ENCODE measurements at regions not wholly inside any gene's neighbourhood (a gene's known extent, or its start where the extent isn't known, plus 50 kb on each side); places are given as distances from the start of the nearest gene placed in this dataset.

DNA sequence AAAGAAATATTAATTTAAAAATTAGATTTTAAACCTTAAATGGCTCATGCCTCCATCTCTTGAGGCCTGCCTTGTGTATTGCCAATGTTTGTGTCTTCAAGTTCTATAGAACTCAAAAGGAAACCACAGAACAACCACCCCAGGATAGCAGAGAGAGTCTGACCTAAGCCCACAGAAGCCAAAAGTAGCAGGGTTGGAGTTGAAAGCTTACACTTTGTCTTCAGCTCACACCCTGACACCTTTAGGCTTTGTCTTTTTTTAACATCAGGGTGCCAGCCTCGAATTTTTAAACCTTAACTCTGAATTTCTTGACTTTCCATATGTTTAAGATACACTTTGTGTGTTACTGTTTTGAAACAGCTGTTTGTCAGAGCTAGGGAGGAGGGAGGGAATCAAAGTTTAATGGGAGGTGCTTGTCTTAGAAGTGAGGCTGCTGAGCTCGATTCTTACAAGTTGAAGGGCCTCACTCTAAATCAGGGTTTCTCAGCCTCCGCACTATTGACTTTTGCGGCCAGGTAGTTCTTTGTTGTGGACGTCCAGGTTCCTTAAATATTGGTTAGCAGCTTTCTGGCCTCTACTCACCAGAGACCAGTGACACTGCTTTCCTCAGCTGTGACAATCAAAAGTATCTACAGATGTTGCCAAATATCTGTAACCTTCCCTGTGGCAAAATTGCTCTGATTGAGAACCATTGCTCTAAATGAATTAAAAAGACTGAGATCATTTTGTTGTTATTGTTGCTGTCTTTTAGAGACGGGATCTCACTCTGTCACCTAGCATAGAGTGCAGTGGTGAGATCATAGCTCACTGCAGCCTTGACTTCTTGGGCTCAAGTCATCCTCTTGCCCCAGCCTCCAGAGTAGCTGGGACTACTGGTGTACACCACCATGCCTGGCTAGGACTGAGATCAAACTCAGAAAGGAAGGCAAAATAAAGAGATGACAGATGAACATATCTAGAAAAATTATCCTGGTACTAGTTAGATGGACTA is 139.2 kb upstream of the EOMES start:
- DNase-seq (ENCODE audit: low read depth), result no peak

DNA sequence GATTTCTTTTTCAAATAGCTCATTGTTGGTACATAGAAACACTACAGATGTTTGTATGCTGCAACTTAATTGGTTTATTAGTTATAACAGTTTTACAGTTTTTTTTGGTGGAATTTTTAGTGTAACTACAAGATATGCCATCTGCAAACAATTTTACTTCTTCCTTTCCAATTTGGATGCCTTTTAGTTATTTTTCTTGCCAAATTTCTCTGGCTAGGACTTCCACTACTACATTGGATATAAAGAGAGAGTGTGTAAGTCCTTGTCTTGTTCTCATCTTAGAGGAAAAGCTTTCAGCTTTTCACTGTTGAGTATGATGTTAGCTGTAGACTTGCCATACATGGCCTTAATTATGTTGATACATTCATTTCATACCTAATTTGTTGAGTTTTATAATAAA is 143.6 kb upstream of the EOMES start:
- no peak for DNase-seq (ENCODE audit: low read depth)

DNA sequence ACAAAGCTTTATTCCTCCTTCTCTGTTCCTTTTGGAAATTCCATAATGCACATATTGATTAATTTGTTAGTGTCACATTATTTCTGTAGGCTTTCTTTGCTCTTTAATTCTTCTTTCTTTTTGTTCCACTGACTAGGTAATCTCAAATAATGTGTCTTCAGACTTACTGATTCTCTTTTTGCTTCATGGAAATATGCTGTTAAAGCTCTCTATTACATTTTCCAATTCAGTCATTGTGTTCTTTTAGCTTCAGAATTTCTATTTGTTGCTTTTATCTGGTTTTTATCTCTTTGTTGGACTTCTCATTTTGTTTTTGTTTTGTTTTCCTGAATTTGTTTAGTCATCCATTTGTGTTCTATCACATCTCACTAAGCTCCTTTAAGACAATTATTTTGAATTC is 147.0 kb upstream of the EOMES start:
- no peak for DNase-seq (ENCODE audit: low read depth)

DNA sequence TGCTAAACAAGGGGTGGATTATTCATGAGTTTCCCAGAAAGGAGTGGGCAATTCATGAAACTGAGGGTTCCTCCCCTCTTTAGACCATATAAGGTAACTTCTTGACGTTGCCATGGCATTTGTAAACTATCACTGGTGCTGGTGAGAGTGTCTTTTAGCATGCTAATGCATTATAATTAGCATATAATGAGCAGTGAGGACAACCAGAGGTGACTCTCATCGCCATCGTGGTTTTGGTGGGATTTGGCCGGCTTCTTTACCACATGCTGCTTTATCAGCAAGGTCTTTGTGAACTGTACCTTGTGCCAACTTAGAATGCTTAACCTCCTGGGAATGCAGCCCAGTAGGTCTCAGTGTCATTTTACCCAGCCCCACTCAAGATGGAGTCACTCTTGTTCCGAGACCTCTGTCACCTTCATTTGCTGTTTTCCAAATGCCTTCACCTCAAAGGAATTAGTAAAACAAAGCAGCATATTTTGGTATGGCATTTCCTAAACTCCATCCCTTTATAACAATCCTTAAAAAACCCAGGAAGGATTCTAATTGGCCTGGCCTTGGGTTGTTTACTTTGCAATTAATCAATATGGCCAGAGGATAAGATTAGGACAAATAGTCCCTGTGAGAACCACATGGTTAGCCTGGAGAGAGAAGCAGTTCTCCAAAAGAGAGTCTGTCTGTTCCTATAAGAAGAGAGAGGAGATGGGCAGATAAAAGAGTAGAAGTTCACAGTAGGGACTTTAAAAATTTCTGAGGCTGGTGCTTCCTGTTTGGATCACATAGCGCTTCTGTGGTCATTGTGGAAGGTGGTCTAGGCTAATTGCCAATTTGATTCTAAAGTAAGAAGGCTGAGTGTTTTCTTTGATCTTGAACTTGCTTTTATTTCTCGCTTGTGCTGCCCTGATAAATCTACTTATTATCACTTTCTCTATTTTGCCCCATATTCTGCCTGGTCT is 155.2 kb upstream of the EOMES start:
- DNase-seq (ENCODE audit: low read depth), result no peak

DNA sequence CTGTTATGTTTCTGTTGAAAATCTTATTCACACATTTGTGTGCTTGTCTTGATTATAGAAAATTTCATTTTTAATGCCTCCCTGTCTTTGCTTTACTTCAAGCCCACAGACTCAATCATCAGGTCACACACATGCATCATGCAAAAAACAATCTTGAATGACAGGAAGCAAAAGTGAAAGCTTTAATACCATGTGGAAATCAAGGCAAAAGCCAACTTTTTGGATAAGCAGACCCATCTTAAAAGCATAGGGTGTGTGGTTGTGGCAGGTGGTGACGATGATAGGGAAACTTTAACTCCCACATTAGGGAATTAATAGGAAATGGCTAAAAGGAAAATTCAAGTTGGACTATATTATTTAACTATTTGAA is 155.9 kb upstream of the EOMES start:
- no peak for DNase-seq (ENCODE audit: low read depth)

DNA sequence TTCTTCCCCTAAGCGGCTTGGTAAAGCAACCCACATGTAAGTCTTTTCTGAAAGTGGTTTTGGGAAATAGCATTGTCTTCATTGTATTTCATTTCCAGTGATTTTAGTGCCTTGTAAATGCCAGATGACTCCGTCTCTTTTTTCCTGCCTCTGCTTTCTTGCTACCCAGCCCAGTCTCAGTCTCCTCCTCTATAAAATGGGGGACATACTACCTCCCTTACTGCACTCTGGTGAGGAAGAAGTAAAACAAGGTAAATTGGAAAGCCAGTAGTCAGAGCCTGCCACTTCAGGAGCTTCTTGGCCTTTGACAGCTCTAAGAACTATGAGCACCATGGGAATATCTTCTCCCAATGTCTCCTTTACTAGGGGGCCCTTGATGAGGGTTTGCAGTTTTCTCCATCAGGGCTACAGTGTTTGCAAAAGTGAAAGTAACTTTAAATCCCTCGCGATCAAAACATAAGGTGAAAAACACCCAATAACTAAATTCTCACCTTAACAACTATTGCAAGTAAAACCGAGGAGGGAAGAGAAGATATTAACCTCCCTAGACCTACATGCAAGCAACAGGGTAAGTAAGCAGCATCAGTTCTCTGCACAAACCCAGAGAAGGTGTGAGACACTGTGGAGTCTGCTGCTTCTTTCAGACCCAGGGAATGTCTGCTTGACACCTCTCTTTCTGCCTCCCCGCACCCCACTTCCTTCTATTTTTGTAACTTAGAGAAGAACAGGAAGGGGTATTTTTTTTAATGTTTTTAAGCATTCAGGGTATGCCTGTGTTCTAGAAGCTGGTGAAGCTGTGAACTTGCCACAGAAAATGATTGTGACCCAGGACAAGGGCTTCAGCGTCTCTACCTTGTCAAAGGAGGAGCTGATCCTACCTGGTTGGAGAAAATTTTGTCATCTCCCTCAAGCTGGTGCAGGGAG is 159.1 kb upstream of the EOMES start:
- DNase-seq (ENCODE audit: low read depth), result peak; percentile 12

DNA sequence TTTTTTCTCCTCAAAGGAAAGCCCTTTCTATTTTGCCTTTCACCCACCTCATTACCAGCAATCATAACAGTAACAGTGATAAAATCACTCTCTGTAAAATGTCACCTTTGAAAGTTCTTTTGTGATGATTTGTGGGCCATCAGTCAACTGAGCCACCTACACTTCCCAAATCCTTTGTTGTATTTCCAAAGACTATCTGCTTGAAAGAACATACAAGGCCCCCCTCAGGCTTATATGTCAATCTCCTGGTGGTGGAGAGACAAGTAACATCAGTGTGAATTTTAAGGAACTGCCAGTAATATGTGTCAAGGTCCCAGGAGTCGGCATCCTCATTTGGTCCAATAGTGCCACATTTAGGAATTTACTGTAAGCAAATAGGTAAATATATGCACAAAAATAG is 161.1 kb upstream of the EOMES start:
- no peak for DNase-seq (ENCODE audit: low read depth)

DNA sequence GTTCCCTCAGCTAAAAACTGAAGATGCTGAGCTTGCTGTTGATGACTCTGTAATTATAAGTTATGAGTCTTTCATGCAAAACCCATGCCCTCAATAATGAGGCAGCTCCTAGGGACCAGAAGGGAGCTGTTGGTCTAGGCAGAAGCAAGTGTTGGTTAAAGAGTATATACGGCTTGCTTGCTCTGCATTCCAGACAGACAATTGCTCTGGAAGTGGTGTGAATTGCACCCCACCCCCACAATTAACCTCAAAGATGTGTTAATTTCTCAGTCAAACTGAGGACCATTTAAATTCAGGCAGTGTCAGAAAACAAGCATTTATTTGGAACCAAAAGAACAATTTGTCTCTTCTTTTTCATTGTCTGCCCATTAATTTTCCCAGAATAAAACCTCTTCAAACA is 163.5 kb upstream of the EOMES start:
- no peak for DNase-seq (ENCODE audit: low read depth)

DNA sequence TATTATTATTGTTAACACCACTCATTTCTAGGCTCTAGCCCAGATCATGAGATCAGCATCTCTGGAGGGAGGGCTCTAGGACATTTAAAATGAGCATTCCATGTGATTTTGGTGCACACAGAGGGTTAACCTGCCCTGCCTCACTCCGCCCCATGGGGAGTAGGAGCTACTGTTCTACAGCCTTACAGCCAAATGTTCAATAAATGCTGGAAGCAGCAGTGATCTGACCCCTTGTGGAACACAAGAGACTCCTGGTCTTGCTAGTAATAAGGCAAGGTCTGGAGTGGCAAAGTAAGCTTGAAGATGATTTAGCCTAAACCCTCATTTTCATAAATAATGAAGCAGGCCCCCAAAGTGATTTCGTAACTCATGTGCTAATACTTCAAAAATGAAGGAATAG is 166.4 kb upstream of the EOMES start:
- no peak for DNase-seq (ENCODE audit: low read depth)

DNA sequence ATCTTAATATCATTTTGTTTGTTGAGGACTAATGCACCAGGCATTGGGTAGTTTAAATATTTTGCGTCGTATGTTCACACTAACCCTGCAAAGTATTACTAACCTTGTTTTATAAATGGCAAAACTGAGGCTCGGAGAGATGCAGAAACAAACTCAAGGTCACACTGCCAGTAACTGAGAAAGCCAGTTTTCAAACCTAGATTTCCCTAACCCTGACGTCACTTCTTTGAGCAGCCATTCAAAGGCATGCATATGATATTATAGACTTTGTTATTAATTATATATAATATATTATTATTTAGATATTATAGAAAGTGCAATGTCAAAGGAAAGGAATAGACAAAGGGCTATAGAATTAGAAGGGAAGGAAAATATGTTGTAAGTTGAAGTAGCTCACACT is 167.6 kb upstream of the EOMES start:
- no peak for DNase-seq (ENCODE audit: low read depth)

DNA sequence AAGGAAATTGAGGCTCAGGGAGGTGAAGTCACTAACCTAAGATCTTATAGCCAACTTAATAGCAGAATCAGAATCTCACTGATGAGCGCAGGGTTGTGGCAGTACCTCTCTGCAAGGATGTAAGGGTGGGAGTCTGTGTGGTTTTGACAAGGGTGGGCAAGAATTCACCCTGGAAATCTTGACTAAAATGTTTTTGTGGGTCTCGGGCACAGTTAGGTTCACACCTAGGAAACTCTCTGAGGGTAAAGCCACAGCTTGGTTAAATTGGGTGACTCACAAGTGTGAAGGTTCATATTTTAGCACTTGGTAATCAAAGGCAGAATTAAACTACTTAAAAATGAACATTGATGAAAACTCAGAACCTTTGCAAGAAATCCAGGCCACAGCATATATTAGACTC is 178.2 kb upstream of the EOMES start:
- no peak for DNase-seq (ENCODE audit: low read depth)

DNA sequence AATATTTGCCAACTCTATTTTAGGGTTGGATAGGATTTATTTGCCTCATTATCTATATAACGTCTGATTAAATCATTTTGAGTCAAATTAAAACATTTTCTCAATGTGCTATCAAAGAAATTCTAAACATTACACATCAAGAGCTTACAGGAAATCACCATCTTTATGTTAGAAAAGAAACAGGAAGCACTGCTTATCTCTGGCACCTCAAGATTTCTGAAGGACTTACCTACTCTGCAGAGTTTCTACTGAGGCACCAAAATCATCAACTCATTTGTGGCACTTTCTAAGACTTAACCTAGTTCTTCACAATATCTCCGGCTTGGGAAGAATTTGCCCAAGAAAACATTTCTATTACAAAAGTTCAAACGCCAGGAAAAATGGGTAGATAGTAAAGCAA is 181.3 kb upstream of the EOMES start:
- DNase-seq (ENCODE audit: low read depth), result no peak

DNA sequence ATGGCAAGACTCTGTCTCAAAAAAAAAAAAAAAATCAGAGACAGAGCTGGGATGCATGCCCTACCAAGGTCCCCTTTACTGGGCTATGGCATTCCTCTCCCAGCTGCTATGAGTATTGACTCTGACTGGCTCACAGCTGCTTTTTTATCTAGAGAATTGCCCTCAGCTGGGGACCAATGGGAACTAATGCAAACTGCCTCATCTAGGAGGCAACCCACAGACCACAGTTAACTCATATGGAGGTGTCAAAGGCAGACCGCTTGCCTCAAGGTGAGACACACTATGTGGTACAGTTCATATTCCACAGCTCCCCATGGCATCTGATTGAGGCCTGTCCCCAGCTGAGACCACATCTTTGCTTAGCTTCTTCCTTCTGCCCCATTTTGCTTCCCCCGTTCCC is 183.5 kb upstream of the EOMES start:
- no peak for DNase-seq (ENCODE audit: low read depth)

DNA sequence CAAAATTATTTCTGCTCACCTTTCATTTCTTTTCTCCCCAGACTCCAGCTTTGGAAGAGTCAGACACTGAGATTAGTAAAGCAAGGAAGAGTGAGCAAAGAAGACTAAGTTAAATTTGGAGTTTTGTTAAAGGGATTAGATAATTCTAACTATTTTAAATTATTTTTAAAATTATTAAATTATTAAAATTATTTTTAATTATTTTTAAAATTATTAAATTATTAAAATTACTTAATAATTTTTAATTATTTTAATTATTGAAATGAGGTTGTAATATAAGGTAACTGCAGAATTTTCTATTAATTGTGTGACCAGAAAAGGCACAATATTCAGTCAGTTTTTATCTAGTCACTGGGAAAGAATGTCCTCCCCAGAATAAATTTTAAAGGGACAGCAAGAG is 185.0 kb upstream of the EOMES start:
- DNase-seq (ENCODE audit: low read depth), result no peak

DNA sequence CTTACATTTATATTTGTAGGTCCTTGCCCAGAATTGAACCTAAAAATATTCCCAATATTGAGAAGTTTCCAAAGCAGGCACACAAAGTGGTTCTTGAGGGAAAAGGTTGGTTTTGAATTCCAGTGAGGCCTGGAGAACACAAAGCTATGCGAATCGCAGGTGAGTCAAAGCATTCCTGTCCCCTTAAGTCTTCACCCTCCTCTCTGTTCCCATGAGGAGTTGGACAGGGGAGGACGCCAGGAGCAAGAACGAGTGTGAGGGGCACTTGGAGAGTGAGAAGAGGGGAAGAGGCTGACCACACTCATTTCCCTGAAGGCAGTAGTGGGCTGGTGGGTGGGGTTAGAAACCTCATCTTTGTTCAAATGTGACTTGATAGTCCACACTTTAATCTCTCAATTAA is 185.8 kb upstream of the EOMES start:
- no peak for DNase-seq (ENCODE audit: low read depth)

DNA sequence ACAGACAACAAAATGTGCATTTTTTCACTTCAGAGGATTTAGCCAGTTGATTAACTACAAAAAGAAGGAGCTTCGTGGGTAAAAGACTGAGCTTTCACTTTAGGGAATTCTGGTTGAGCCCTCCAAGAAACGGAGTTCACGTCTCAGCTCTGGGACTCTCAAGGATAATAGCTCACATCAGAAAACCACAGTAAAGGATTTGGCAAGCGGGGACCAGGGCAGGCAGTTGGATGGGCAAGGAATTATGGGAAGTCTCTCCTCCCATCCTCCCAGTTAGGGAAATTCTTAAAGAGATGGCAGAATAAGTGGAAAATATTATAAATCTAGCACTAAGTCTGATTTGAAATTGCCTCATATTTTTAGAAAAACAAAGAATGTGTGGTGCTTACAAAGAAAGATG is 188.3 kb upstream of the EOMES start:
- no peak for DNase-seq (ENCODE audit: low read depth)

DNA sequence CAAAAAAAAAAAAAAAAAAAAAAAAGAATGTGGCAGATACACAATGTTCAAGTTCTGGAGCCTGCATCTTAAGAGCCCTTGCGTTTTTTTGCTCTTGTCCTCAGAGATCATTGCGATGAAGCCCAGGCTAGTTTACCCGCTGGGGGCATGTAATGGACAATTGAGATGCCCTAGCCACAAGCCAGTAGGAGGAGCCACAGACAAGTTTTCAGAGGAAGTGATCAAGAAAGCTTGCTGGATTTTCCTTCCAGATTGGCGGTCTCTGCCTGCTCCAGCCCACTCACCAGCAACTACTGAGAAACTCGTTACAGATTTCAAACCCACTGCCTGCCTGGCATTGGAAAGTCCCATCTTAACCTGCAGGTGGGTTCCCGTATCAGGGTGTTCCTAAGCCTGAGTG is 192.1 kb upstream of the EOMES start:
- DNase-seq (ENCODE audit: low read depth), result no peak

DNA sequence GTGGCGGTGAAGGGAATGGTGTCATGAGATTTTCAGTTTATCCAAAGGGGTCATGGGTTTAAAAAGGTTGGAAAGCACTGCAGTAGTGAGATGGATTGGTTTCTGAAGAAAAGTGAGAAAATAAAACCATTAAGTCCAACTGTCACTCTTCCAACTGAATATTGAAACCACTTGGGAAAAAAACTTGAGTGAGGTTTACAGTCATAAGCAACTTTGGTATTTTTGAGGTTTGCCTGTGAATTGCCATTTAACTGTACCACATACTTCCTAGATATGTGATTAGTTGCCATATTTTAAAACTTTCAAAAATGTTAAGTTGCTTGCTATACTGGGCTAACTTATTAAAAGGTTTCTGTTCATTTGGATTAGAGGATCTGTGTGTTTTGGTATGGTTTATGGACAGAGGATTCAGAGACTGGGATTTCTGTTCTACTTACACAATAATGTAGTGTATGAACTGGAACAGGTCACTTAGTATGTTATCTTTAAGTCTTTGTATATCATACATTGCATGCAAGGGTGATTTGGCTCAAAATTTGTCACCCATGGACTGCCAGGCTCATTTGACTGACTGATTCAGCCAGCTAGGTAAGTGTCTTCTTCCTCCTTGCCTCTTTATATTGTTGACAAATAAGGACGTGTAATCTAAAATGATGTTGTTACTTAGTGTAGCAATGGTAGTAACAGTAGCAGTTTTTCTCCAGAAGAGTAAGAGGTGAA is 201.4 kb upstream of the EOMES start:
- DNase-seq (ENCODE audit: low read depth), result no peak

DNA sequence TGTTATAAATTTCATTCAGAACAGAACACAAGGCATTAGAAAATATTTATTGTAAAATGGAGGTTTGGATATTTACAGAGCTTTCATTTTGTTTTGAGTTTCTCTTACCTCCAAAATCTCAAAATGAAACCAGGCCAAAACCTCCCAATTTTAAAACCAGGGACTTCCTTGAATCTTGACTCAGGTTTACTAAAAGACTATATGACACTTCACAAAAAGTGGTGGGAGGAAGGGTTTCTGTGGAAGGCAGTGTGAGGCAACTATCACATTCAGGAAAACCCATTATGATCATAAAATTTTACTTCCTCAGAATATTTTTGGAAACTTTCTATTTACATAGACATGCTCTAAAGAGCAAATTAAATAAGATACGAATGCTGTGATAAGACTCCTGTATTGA is 205.8 kb upstream of the EOMES start:
- DNase-seq (ENCODE audit: low read depth), result no peak

DNA sequence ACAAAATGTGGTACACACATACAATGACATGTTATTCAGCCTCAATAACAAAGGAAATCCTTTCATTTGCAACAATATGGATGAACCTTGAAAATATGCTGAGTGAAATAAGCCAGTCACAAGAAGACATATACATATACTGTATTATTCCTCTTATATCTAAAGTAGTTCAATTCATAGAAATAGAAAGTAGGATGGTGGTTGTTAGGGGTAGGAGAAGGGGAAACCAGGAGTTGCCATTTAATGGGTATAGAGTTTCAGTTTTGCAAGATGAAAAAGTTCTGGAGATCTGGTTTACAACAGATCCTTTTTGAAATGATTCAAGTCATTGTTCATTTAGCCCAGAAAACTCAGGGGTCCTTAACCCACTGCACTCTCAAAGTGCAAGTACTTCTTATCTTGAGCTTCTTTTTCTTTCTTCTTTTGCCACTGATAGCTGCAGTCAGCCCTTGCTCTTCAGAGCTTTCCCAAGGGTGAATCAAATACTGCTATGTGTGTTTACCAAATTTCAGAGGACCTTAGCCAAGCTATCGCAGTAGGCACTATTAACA is 208.0 kb upstream of the EOMES start:
- no peak for DNase-seq (ENCODE audit: low read depth)

DNA sequence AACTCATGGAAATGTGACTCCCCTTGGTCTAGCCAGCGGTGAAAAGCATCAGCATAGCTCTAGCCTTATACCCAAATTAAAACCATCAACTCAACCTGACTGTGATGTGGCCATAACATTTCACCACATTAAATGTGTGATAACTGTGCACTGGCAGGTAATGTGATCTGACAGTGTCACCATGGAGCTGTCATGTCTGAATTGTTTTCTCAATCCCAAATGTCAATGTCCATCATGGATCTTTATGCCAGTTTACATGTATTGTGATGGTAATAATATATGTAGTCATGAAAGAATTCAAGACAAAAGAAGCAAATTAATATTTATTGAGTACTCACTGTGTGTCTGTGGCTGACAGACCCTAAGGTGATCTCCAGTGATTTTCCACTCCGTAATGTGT is 213.4 kb upstream of the EOMES start:
- DNase-seq (ENCODE audit: low read depth), result no peak
